ENCODE measurements at regions not wholly inside any gene's neighbourhood (a gene's known extent, or its start where the extent isn't known, plus 50 kb on each side); places are given as distances from the start of the nearest gene placed in this dataset.
"Not testable (repeated sequence)": the region's sequence is repeated elsewhere in the genome, so short reads cannot be mapped to it uniquely, and the experiment has no call there.

DNA sequence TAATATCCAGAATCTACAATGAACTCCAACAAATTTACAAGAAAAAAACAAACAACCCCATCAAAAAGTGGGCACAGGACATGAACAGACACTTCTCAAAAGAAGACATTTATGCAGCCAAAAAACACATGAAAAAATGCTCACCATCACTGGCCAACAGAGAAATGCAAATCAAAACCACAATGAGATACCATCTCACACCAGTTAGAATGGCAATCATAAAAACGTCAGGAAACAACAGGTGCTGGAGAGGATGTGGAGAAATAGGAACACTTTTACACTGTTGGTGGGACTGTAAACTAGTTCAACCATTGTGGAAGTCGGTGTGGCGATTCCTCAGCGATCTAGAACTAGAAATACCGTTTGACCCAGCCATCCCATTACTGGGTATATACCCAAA lies 1250.1 kb downstream of the FSCB start:
- H3K4me1 ChIP-seq (ENCODE audit: control insufficient read depth, insufficient read depth, low read length); POLR2A ChIA-PET; CTCF ChIA-PET; H3K4me3 ChIP-seq (ENCODE audit: low read depth, low read length); H3K27ac ChIP-seq (ENCODE audit: extremely low read depth, low read depth, low read length); H3K9me3 ChIP-seq (ENCODE audit: control insufficient read depth, insufficient read depth, low read depth, low read length); H3K36me3 ChIP-seq (ENCODE audit: control insufficient read depth in 2 of 2, insufficient read depth in 1 of 2, low read length in 2 of 2): not testable (repeated sequence)

GRCh38 chr14:43252866-43253265 lies 1254.2 kb downstream of the FSCB start:
- ChIA-PET POLR2A (no interaction called here), CTCF (no interaction called here)
- TF ChIP-seq, protein P1, sequence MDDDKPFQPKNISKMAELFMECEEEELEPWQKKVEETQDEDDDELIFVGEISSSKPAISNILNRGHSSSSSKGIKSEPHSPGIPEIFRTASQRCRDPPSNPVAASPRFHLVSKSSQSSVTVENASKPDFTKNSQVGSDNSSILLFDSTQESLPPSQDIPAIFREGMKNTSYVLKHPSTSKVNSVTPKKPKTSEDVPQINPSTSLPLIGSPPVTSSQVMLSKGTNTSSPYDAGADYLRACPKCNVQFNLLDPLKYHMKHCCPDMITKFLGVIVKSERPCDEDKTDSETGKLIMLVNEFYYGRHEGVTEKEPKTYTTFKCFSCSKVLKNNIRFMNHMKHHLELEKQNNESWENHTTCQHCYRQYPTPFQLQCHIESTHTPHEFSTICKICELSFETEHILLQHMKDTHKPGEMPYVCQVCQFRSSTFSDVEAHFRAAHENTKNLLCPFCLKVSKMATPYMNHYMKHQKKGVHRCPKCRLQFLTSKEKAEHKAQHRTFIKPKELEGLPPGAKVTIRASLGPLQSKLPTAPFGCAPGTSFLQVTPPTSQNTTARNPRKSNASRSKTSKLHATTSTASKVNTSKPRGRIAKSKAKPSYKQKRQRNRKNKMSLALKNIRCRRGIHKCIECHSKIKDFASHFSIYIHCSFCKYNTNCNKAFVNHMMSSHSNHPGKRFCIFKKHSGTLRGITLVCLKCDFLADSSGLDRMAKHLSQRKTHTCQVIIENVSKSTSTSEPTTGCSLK (tag by site-specific recombination; IDR thresholded peaks at IDR 0.05): no peak
- TF ChIP-seq ZEB2 (tag by site-specific recombination; IDR thresholded peaks at IDR 0.05) (no peak), ZNF76 (tag by site-specific recombination; IDR thresholded peaks at IDR 0.05; ENCODE audit: borderline replicate concordance, low read depth) (no peak), ZNF23 (tag by site-specific recombination; IDR thresholded peaks at IDR 0.05; ENCODE audit: borderline replicate concordance) (no peak), ZBTB6 (tag by site-specific recombination; IDR thresholded peaks at IDR 0.05) (no peak), SETDB1 (IDR thresholded peaks at IDR 0.05; ENCODE audit: insufficient read length, low read length) (no peak), PRDM4 (tag by site-specific recombination; IDR thresholded peaks at IDR 0.05) (no peak), ZNF704 (tag by site-specific recombination; IDR thresholded peaks at IDR 0.05) (no peak), ZNF211 (tag by site-specific recombination; IDR thresholded peaks at IDR 0.05; ENCODE audit: low read depth) (no peak), ZNF658 (tag by site-specific recombination; IDR thresholded peaks at IDR 0.05) (no peak)
- Histone ChIP-seq H3K4me1 (ENCODE audit: control insufficient read depth, insufficient read depth, low read length) (no peaks in the 10 kb centered on the region), H3K4me3 (ENCODE audit: low read depth, low read length) (no peak overlapping the region), H3K9me3 (ENCODE audit: control insufficient read depth, insufficient read depth, low read depth, low read length) (no peaks in the 10 kb centered on the region), H3K36me3 (ENCODE audit: control insufficient read depth in 2 of 2, insufficient read depth in 1 of 2, low read length in 2 of 2) (no peaks in the 10 kb centered on the region), H3K27ac (ENCODE audit: extremely low read depth, low read depth, low read length) (no peak overlapping the region)

DNA sequence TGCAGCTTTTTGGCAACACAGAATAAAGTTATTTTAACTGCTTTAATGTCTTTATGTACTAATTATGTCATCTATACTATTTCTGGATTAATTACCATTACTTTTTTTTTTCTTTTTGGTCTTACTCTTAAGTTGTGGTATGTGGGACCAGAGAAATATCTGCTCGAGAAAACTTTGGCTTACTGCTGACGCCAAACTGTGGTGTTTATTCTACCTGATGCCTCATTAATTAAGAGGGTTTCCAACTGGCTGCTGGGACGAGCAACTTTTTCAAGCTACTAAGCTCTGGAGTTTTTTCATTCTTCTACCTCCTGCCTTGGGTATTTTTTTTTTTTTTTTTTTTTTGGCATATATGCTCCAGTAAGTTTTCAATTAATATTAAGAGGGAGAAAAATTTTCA lies 1257.5 kb downstream of the FSCB start:
- POLR2A ChIA-PET: no interaction called here
- no peak overlapping the region for H3K27ac ChIP-seq (ENCODE audit: extremely low read depth, low read depth, low read length)
- TF ChIP-seq REST (tag by site-specific recombination; IDR thresholded peaks at IDR 0.05) (no peak), ZSCAN16 (tag by site-specific recombination; IDR thresholded peaks at IDR 0.05) (no peak), MEIS1 (CRISPR knock-in tag; IDR thresholded peaks at IDR 0.05; ENCODE audit: borderline replicate concordance) (no peak), GFI1B (tag by site-specific recombination; IDR thresholded peaks at IDR 0.05) (no peak), ZNF629 (tag by site-specific recombination; IDR thresholded peaks at IDR 0.05) (no peak), ZFP69B (tag by site-specific recombination; IDR thresholded peaks at IDR 0.05) (no peak), ZEB2 (tag by site-specific recombination; IDR thresholded peaks at IDR 0.05) (no peak), ZNF654 (tag by site-specific recombination; IDR thresholded peaks at IDR 0.05; ENCODE audit: low read depth) (no peak), ZNF561 (tag by site-specific recombination; IDR thresholded peaks at IDR 0.05; ENCODE audit: borderline replicate concordance) (no peak)
- TF ChIP-seq, protein P2, sequence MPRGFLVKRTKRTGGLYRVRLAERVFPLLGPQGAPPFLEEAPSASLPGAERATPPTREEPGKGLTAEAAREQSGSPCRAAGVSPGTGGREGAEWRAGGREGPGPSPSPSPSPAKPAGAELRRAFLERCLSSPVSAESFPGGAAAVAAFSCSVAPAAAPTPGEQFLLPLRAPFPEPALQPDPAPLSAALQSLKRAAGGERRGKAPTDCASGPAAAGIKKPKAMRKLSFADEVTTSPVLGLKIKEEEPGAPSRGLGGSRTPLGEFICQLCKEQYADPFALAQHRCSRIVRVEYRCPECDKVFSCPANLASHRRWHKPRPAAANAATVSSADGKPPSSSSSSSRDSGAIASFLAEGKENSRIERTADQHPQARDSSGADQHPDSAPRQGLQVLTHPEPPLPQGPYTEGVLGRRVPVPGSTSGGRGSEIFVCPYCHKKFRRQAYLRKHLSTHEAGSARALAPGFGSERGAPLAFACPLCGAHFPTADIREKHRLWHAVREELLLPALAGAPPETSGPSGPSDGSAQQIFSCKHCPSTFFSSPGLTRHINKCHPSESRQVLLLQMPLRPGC (tag by site-specific recombination; IDR thresholded peaks at IDR 0.05): no peak
- H3K4me3 ChIP-seq (ENCODE audit: low read depth, low read length): no peak overlapping the region
- H3K4me1 ChIP-seq (ENCODE audit: control insufficient read depth, insufficient read depth, low read length): no peaks in the 10 kb centered on the region
- no peaks in the 10 kb centered on the region for H3K9me3 ChIP-seq (ENCODE audit: control insufficient read depth, insufficient read depth, low read depth, low read length)
- CTCF ChIA-PET: interaction anchor here (0.6 kb wide), 1 partner anchor 1401 kb away, joined by 3 read pairs; no protein-coding TSS in a partner anchor
- no peaks in the 10 kb centered on the region for H3K36me3 ChIP-seq (ENCODE audit: control insufficient read depth in 2 of 2, insufficient read depth in 1 of 2, low read length in 2 of 2)

Data from HEK293 (cell line).